ENCODE measurements at regions not wholly inside any gene's neighbourhood (a gene's known extent, or its start where the extent isn't known, plus 50 kb on each side); places are given as distances from the start of the nearest gene placed in this dataset.

DNA sequence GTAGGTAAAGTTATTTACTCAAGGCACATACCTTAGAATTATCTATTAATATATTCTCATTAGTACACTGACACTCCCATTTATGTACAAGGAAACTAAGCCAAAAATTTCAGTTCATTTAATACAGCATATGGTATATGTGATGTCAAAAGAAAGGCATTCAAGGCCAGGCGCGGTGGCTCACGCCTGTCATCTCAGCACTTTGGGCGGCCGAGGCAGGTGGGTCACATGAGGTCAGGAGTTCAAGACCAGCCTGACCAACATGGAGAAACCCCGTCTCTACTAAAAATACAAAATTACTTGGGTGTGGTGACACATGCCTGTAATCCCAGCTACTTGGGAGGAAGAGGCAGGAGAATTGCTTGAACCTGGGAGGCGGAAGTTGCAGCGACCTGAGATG, 435.2 kb downstream of the GBE1 start:
- Histone ChIP-seq H4K20me1 (no peaks in the 10 kb centered on the region), H3K9ac (no peak overlapping the region), H3K36me3 (no peaks in the 10 kb centered on the region), H3K4me3 (no peak overlapping the region), H3K4me1 (no peaks in the 10 kb centered on the region), H3K9me3 (replicated peaks in 1 of 11) (no peaks in the 10 kb centered on the region), H3K27ac (no peak overlapping the region), H3K4me2 (no peak overlapping the region), H3K27me3 (no peaks in the 10 kb centered on the region)
- no peak for TF ChIP-seq Cebpa-rat (IDR thresholded peaks at IDR 0.05)

DNA sequence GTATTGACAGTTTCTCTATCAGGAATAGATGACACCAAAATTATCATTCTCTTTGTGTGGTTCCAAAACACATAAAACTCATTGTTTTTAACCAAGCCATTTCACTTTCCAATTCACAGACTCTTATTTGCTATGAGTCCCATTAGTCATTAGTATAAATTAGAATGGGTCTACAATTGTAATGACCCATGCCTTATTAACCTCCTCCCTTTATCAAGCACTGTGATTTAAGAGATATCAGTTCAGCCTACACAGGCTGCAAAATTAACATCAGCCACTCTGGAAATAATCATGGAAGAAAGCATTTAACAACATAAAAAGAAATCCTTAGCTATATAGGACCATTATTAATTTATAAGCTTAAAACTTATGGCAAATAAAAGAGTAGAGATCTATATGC, 440.6 kb downstream of the GBE1 start:
- Histone ChIP-seq H3K4me1 (no peaks in the 10 kb centered on the region), H3K27me3 (no peaks in the 10 kb centered on the region), H3K9me3 (replicated peaks in 1 of 11) (no peaks in the 10 kb centered on the region), H3K27ac (no peak overlapping the region), H3K4me3 (no peak overlapping the region), H4K20me1 (no peaks in the 10 kb centered on the region), H3K9ac (no peak overlapping the region), H3K4me2 (no peak overlapping the region), H3K36me3 (no peaks in the 10 kb centered on the region)
- TF ChIP-seq Cebpa-rat (IDR thresholded peaks at IDR 0.05), result no peak

DNA sequence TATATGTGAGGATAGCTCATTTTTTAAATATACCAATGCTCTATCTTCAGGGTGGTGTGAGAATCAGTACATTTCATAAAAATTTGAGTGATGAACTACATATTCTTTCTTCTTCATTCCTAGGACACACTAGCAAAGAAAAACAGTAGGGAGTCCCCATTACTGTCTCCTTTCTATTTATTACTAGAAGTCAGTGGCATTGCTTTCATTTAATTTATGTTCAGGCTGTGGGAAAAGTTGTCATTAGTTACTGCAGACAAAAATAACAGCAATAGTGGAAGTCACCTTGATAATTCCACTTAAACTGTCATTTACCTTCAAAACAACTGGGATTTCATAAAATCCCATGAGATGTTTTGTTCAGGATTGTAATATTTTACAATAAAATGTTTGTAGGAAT, 446.4 kb downstream of the GBE1 start:
- no peaks in the 10 kb centered on the region for H3K36me3 ChIP-seq
- TF ChIP-seq Cebpa-rat (IDR thresholded peaks at IDR 0.05), result no peak
- H3K9me3 ChIP-seq (replicated peaks in 1 of 11), result peaks cover 0 to 14% (median 8%) of the 10 kb centered on the region in 11 experiments; a peak in 9 of 22 replicates
- H3K4me3 ChIP-seq, result no peak overlapping the region
- no peak overlapping the region for H3K4me2 ChIP-seq
- H3K27me3 ChIP-seq, result no peaks in the 10 kb centered on the region
- no peak overlapping the region for H3K9ac ChIP-seq
- H3K4me1 ChIP-seq, result no peaks in the 10 kb centered on the region
- H4K20me1 ChIP-seq, result no peaks in the 10 kb centered on the region
- no peak overlapping the region for H3K27ac ChIP-seq

DNA sequence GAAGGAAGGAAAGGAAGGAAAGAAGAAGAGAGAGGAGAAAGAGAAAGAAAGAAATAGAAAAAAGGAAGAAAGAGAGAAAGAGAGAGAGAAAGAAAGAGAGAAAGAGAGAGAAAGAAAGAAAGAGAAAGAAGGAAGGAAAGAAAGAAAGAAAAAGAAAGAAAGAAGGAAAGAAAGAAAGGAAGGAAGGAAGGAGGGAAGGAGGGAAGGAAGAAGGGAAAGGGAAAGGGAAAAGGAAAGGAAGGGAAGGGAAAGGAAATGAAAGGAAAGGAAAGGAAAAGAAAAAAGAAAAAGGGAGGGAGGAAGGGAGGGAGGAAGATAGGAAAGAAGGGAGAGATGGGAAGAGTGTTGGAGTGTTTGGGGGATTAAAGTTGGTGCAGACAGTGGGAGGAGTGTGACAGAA, 450.1 kb downstream of the GBE1 start:
- Histone ChIP-seq H3K27ac (no peak overlapping the region), H3K36me3 (no peaks in the 10 kb centered on the region), H3K9me3 (replicated peaks in 1 of 11) (peaks cover 0 to 14% (median 8%) of the 10 kb centered on the region in 11 experiments; a peak in 9 of 22 replicates), H3K4me3 (no peak overlapping the region), H4K20me1 (no peaks in the 10 kb centered on the region; a peak in 1 of 22 replicates), H3K4me2 (no peak overlapping the region), H3K27me3 (no peaks in the 10 kb centered on the region), H3K4me1 (no peaks in the 10 kb centered on the region), H3K9ac (no peak overlapping the region)
- no peak for TF ChIP-seq Cebpa-rat (IDR thresholded peaks at IDR 0.05)

DNA sequence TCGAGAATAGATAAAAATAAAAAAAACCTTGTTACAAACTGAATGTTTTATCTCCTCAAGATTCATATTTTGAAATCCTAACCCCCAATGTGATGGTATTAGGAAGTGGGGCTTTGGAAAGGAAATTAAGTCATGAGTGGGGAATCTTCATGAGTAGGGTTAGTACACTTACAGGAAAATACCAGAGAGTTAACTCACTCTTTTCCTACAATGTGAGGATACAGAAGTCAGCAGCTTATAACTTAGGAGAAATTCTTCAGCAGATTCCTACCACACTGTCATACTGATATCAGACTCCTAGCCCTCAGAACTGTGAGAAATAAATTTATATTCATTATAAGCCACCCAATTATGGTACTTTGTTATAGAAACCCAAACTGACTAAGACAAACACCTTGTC, 453.1 kb downstream of the GBE1 start:
- TF ChIP-seq Cebpa-rat (IDR thresholded peaks at IDR 0.05), result no peak
- H3K27ac ChIP-seq, result no peak overlapping the region

DNA sequence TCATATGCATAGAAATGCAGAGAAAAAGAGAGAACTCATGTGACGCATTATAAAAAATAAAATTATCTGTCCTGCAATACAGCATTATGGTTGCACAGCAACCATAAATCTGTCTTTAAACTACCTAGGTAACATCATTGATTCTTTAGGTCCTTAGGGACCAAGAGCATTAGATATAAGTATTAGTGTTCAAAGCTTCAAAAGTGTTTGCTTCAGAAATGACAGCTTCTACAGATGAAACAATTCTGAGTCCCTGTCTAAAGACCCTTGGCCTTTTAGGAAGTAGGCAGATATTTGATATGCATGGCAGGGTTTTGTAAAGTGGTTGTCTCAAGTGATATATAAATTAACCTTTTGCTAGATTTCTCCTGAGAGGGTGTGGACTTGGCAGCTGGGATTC, 454.2 kb downstream of the GBE1 start:
- Histone ChIP-seq H3K27ac (no peak overlapping the region), H4K20me1 (no peaks in the 10 kb centered on the region; a peak in 1 of 22 replicates), H3K4me3 (no peak overlapping the region), H3K9ac (no peak overlapping the region), H3K9me3 (replicated peaks in 1 of 11) (no peaks in the 10 kb centered on the region), H3K36me3 (no peaks in the 10 kb centered on the region), H3K4me2 (no peak overlapping the region), H3K4me1 (no peaks in the 10 kb centered on the region), H3K27me3 (no peaks in the 10 kb centered on the region)
- TF ChIP-seq Cebpa-rat (IDR thresholded peaks at IDR 0.05), result no peak

More for the DNA sequence above, 453.1 kb downstream of the GBE1 start:
- Histone ChIP-seq H3K4me3 (no peak overlapping the region), H3K9ac (no peak overlapping the region), H3K4me2 (no peak overlapping the region), H3K27me3 (no peaks in the 10 kb centered on the region), H4K20me1 (no peaks in the 10 kb centered on the region; a peak in 1 of 22 replicates), H3K36me3 (no peaks in the 10 kb centered on the region), H3K4me1 (no peaks in the 10 kb centered on the region), H3K9me3 (replicated peaks in 1 of 11) (peaks cover 0 to 1% (median 0%) of the 10 kb centered on the region in 11 experiments; a peak in 4 of 22 replicates)

DNA sequence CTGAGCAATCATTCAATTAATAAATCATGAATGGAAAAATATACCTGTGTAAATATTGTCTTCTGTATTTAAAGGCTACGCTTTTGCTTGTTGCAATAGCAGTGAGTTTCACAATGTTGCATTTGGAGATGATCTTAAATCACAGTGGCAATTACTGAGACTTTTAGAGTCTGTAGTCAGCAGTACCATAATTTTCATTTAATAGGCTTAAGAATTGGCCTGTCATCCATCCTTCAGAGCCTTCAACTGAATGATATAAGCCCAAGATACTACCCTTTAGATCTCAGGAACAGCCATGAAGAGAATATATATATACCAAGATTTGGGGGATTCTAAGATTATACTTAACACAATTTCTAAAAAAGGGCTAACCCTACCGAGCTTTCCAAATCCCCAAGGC, 458.1 kb downstream of the GBE1 start:
- H3K4me3 ChIP-seq, result no peak overlapping the region
- H3K4me1 ChIP-seq, result no peaks in the 10 kb centered on the region
- no peak for TF ChIP-seq Cebpa-rat (IDR thresholded peaks at IDR 0.05)
- H3K27me3 ChIP-seq, result no peaks in the 10 kb centered on the region
- H3K9me3 ChIP-seq (replicated peaks in 1 of 11), result no peaks in the 10 kb centered on the region
- H3K36me3 ChIP-seq, result no peaks in the 10 kb centered on the region
- H4K20me1 ChIP-seq, result no peaks in the 10 kb centered on the region; a peak in 1 of 22 replicates
- H3K9ac ChIP-seq, result no peak overlapping the region
- H3K4me2 ChIP-seq, result no peak overlapping the region
- H3K27ac ChIP-seq, result no peak overlapping the region

DNA sequence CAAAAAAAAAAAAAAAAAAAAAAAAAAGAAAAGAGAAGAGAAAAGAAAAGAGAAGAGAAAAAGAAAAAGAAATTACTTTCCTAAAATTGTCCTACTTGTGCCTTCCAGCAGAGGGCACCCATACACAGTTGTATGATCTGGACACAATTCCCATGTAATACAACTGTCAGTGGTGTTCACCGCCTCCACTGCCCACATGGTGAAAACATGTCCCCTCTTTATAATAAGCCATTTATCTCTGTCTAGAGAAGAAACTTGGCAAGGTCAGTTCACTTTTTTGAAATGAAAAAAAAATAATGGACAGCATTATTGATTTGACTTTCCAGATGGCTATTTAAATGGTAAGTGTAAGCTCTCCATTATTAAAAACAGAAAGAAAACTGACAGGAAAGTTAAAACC, 459.4 kb downstream of the GBE1 start:
- no peak for TF ChIP-seq Cebpa-rat (IDR thresholded peaks at IDR 0.05)
- Histone ChIP-seq H3K4me3 (no peak overlapping the region), H3K9ac (no peak overlapping the region), H3K36me3 (no peaks in the 10 kb centered on the region), H3K9me3 (replicated peaks in 1 of 11) (no peaks in the 10 kb centered on the region), H3K27ac (no peak overlapping the region), H4K20me1 (no peaks in the 10 kb centered on the region), H3K4me2 (no peak overlapping the region), H3K4me1 (no peaks in the 10 kb centered on the region), H3K27me3 (no peaks in the 10 kb centered on the region)

DNA sequence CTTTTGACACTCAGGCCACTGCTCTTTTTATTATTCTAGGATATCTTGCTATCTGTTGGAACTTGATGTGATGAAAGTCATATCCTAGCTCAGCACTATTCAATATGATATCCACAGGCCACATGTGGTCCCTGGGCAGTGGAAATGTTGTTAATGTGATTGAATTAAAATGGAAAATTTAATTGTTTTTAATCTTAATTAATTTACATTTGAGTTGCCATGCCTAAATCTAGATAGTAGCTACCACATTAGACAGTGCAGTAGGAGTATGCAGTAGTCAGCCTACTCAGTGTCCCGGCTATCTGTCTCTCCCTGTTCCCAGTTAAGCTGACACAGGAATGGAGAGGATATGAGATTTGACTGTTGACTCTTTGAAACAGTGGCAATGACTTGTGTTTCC, 460.2 kb downstream of the GBE1 start:
- TF ChIP-seq Cebpa-rat (IDR thresholded peaks at IDR 0.05), result no peak
- H3K27ac ChIP-seq, result no peak overlapping the region
- no peaks in the 10 kb centered on the region for H3K4me1 ChIP-seq
- H3K9me3 ChIP-seq (replicated peaks in 1 of 11), result no peaks in the 10 kb centered on the region
- H3K36me3 ChIP-seq, result no peaks in the 10 kb centered on the region
- peak overlapping the region in 1 of 11 experiments; percentile 24; a peak in 1 of 22 replicates for H3K9ac ChIP-seq
- no peak overlapping the region for H3K4me2 ChIP-seq
- H3K4me3 ChIP-seq, result no peak overlapping the region
- H3K27me3 ChIP-seq, result no peaks in the 10 kb centered on the region
- H4K20me1 ChIP-seq, result no peaks in the 10 kb centered on the region

DNA sequence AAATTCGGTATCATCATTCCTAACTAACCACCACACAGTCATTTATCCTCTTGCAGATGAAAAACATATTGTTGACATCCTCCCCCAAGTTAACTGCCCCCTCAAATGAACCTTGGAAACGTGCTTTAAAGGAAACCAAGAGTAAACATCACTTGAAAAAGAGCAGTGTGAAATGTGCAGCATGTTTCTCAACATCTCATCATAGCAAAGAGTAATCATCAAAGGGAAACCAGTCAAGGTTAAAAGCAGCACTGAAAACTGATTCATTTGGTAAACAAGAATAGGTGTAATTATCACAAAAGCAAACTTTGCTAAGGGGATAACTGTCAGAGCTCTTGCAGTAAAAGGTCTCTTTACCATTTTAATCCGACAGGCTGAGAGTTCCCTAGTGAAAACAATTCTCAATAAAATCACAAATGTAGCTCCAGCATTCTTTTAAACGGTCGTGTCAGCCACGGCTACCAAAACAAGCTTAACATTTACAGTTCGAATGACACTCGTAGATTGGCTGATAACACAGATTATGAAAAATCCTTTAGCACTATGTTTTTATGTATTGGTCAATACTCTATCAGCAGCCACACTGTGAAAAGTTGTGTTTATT, 461.0 kb downstream of the GBE1 start:
- Histone ChIP-seq H3K4me1 (no peaks in the 10 kb centered on the region), H3K36me3 (no peaks in the 10 kb centered on the region), H3K9me3 (replicated peaks in 1 of 11) (no peaks in the 10 kb centered on the region), H4K20me1 (no peaks in the 10 kb centered on the region), H3K27ac (no peak overlapping the region), H3K4me2 (no peak overlapping the region), H3K27me3 (no peaks in the 10 kb centered on the region), H3K9ac (no peak overlapping the region), H3K4me3 (no peak overlapping the region)
- no peak for TF ChIP-seq Cebpa-rat (IDR thresholded peaks at IDR 0.05)

All from BLaER1 treated with 17β-estradiol and CSF1 and Interleukin-3, amounts not matched to agents 10 nM and 100 nM (cell line).